ENCODE measurements at regions not wholly inside any gene's neighbourhood (a gene's known extent, or its start where the extent isn't known, plus 50 kb on each side); places are given as distances from the start of the nearest gene placed in this dataset.

DNA sequence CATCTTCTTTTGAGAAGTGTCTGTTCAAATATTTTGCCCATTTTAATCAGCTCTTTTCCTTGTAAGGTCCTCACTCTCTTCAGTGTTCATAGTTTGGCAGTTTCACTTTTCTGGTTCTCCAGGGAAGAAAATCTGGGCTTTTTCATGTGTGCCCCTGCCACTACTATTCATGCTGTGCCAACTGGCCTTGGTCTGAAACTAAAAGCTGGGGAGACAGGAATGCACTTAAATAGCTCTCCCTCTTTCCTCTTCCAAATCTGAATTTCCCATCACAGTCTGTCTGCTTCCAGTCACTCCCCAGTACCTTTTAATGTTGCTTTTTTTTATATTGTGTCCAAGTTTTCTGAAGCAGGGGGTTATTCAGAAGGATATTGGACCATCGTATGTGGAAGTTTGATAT lies 574.3 kb upstream of the POU3F3 start:
- no peaks in the 10 kb centered on the region for H3K4me1 ChIP-seq (ENCODE audit: insufficient read depth, low read length)
- no peak overlapping the region for H3K18ac ChIP-seq (ENCODE audit: insufficient read length, low read depth, low read length)
- H2BK12ac ChIP-seq (ENCODE audit: insufficient read length, low read depth, low read length): no peak overlapping the region
- DNase-seq: no peak
- no peak overlapping the region for H3K23ac ChIP-seq (ENCODE audit: insufficient read length, low read depth, low read length)
- no peak overlapping the region for H3K27ac ChIP-seq (ENCODE audit: insufficient read length, low read depth, low read length)
- no peaks in the 10 kb centered on the region for H4K20me1 ChIP-seq (ENCODE audit: control insufficient read depth, insufficient read depth, insufficient read length)
- Mint-ChIP-seq H3K4me3 (no peak overlapping the region), H3K36me3 (ENCODE audit: insufficient read depth in 1 of 3, low read depth in 3 of 3) (no peaks in the 10 kb centered on the region; a peak in 1 of 7 replicates), H3K27ac (no peak overlapping the region; a peak in 1 of 7 replicates), H3K9me3 (no peaks in the 10 kb centered on the region), H3K27me3 (ENCODE audit: low read depth) (no peaks in the 10 kb centered on the region), H3K4me1 (no peaks in the 10 kb centered on the region)
- no CpG with 5 or more reads among the region's 1 CpG for WGBS (ENCODE audit: extremely low coverage, insufficient read length, low lambda C conversion rate)
- no peak overlapping the region for H3K4ac ChIP-seq (ENCODE audit: low read depth, low read length)
- no peak overlapping the region for H4K8ac ChIP-seq (replicated peaks; ENCODE audit: insufficient read length, low read depth, low read length)
- TF ChIP-seq, protein P1, sequence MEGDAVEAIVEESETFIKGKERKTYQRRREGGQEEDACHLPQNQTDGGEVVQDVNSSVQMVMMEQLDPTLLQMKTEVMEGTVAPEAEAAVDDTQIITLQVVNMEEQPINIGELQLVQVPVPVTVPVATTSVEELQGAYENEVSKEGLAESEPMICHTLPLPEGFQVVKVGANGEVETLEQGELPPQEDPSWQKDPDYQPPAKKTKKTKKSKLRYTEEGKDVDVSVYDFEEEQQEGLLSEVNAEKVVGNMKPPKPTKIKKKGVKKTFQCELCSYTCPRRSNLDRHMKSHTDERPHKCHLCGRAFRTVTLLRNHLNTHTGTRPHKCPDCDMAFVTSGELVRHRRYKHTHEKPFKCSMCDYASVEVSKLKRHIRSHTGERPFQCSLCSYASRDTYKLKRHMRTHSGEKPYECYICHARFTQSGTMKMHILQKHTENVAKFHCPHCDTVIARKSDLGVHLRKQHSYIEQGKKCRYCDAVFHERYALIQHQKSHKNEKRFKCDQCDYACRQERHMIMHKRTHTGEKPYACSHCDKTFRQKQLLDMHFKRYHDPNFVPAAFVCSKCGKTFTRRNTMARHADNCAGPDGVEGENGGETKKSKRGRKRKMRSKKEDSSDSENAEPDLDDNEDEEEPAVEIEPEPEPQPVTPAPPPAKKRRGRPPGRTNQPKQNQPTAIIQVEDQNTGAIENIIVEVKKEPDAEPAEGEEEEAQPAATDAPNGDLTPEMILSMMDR (conservative IDR thresholded peaks at IDR 0.05): no peak
- H2AK5ac ChIP-seq (ENCODE audit: insufficient read length, low read length): no peak overlapping the region
- no peak overlapping the region for H4K91ac ChIP-seq (ENCODE audit: insufficient read length, low read depth, low read length)
- H3K56ac ChIP-seq (ENCODE audit: insufficient read length, low read depth, low read length): no peak overlapping the region
- H3K23me2 ChIP-seq (ENCODE audit: insufficient read length, low read depth, low read length, poor library complexity, severe bottlenecking): no peaks in the 10 kb centered on the region
- no peak overlapping the region for H3K4me2 ChIP-seq (ENCODE audit: insufficient read depth, insufficient read length, low read length)
- no peaks in the 10 kb centered on the region for H3K9me3 ChIP-seq (ENCODE audit: control insufficient read depth, low read depth, low read length)
- no peak overlapping the region for H2BK15ac ChIP-seq (ENCODE audit: low read depth, low read length)
- H3K27me3 ChIP-seq (ENCODE audit: insufficient read depth, low read length): no peaks in the 10 kb centered on the region
- no peaks in the 10 kb centered on the region for H3K79me2 ChIP-seq (ENCODE audit: insufficient read depth, low read length)
- H4K5ac ChIP-seq (ENCODE audit: insufficient read length, low read depth, low read length): no peak overlapping the region
- no peak overlapping the region for H3K14ac ChIP-seq (ENCODE audit: insufficient read depth, low read length)
- H3K79me1 ChIP-seq (ENCODE audit: insufficient read depth, low read depth, low read length, poor library complexity, severe bottlenecking): no peaks in the 10 kb centered on the region
- H2AFZ ChIP-seq (ENCODE audit: low read length): no peak overlapping the region
- H3T11ph ChIP-seq (ENCODE audit: low read length): no peak overlapping the region
- H2BK20ac ChIP-seq (ENCODE audit: low read depth, low read length, poor library complexity, severe bottlenecking): no peak overlapping the region
- no peak overlapping the region for H3K9ac ChIP-seq (ENCODE audit: extremely low read depth, insufficient read length, low read length)
- no peak overlapping the region for H2BK5ac ChIP-seq (ENCODE audit: insufficient read length, low read length)
- no peak overlapping the region for H2BK120ac ChIP-seq (ENCODE audit: low read depth, low read length, poor library complexity, severe bottlenecking)

All from H9 (cell line).